ENCODE measurements at regions not wholly inside any gene's neighbourhood (a gene's known extent, or its start where the extent isn't known, plus 50 kb on each side); places are given as distances from the start of the nearest gene placed in this dataset.

DNA sequence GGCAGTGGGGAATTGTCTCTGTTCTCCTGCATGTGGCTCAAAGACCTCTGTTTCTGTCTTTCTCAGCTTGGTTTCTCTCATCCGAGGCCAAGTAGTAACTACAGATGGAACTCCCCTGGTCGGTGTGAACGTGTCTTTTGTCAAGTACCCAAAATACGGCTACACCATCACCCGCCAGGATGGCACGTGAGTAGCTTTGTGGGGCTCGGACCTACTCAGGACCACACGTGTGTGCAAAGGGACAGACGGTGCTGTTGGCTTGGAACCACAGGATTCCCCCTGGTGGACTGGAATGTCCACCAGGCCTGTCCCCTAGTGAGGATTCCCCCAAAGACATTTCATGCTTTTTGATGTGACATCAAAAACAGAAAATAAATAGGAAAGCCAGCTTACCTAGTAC is 96.3 kb upstream of the WWC1 start:
- peaks cover 5% of the 10 kb centered on the region for H3K4me1 Mint-ChIP-seq (ENCODE audit: low read depth)
- no peaks in the 10 kb centered on the region for H3K9me3 Mint-ChIP-seq (ENCODE audit: low read depth)
- peaks cover 7% of the 10 kb centered on the region for H3K27me3 Mint-ChIP-seq (ENCODE audit: low read depth)
- TF ChIP-seq, protein P1, sequence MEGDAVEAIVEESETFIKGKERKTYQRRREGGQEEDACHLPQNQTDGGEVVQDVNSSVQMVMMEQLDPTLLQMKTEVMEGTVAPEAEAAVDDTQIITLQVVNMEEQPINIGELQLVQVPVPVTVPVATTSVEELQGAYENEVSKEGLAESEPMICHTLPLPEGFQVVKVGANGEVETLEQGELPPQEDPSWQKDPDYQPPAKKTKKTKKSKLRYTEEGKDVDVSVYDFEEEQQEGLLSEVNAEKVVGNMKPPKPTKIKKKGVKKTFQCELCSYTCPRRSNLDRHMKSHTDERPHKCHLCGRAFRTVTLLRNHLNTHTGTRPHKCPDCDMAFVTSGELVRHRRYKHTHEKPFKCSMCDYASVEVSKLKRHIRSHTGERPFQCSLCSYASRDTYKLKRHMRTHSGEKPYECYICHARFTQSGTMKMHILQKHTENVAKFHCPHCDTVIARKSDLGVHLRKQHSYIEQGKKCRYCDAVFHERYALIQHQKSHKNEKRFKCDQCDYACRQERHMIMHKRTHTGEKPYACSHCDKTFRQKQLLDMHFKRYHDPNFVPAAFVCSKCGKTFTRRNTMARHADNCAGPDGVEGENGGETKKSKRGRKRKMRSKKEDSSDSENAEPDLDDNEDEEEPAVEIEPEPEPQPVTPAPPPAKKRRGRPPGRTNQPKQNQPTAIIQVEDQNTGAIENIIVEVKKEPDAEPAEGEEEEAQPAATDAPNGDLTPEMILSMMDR (IDR thresholded peaks at IDR 0.05): no peak
- H3K36me3 Mint-ChIP-seq (ENCODE audit: low read depth): no peaks in the 10 kb centered on the region
- H3K27ac Mint-ChIP-seq (ENCODE audit: unreplicated experiment): no peak overlapping the region
- no peak overlapping the region for H3K4me3 Mint-ChIP-seq (ENCODE audit: unreplicated experiment)
- DNase-seq (ENCODE audit: low spot score): no peak

GRCh38 chr5:168198359-168198758 is 93.1 kb upstream of the WWC1 start:
- Mint-ChIP-seq H3K4me1 (ENCODE audit: low read depth) (peaks cover 3% of the 10 kb centered on the region), H3K36me3 (ENCODE audit: low read depth) (peaks cover 2% of the 10 kb centered on the region), H3K9me3 (ENCODE audit: low read depth) (no peaks in the 10 kb centered on the region)

DNA sequence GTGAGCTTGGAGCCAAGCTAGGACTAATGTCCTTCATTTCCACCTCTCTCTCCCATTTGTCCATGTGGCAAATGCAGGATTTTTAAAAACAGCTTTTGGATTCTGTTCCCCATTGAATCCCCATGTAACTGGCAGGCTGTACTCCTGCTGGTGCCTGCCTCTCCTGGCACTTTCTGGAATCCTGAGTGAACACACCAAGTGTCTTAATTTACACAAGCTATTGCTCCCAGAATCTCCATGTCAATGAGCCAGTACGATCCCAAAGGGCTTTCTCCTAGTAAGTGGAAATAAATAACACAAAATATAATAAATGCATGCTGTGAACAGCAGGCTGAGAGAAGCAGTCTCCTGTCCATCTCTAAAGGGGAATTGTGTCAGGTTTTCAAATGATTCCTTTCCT is 88.4 kb upstream of the WWC1 start:
- Mint-ChIP-seq H3K4me1 (ENCODE audit: low read depth) (no peaks in the 10 kb centered on the region), H3K9me3 (ENCODE audit: low read depth) (no peaks in the 10 kb centered on the region), H3K27me3 (ENCODE audit: low read depth) (peaks cover 2% of the 10 kb centered on the region), H3K36me3 (ENCODE audit: low read depth) (peaks cover 12% of the 10 kb centered on the region), H3K27ac (ENCODE audit: unreplicated experiment) (no peak overlapping the region), H3K4me3 (ENCODE audit: unreplicated experiment) (no peak overlapping the region)
- TF ChIP-seq, protein P1 (IDR thresholded peaks at IDR 0.05): no peak
- no peak for DNase-seq (ENCODE audit: low spot score)

More at GRCh38 chr5:168198359-168198758, 93.1 kb upstream of the WWC1 start:
- TF ChIP-seq, protein P1 (IDR thresholded peaks at IDR 0.05): no peak
- H3K27me3 Mint-ChIP-seq (ENCODE audit: low read depth): peaks cover 9% of the 10 kb centered on the region
- DNase-seq (ENCODE audit: low spot score): no peak
- no peak overlapping the region for H3K27ac Mint-ChIP-seq (ENCODE audit: unreplicated experiment)
- no peak overlapping the region for H3K4me3 Mint-ChIP-seq (ENCODE audit: unreplicated experiment)

GRCh38 chr5:168204165-168204564 is 87.3 kb upstream of the WWC1 start:
- no peaks in the 10 kb centered on the region for H3K9me3 Mint-ChIP-seq (ENCODE audit: low read depth)
- peaks cover 12% of the 10 kb centered on the region for H3K36me3 Mint-ChIP-seq (ENCODE audit: low read depth)
- H3K27me3 Mint-ChIP-seq (ENCODE audit: low read depth): peaks cover 2% of the 10 kb centered on the region
- no peak overlapping the region for H3K27ac Mint-ChIP-seq (ENCODE audit: unreplicated experiment)
- peaks cover 3% of the 10 kb centered on the region for H3K4me1 Mint-ChIP-seq (ENCODE audit: low read depth)
- TF ChIP-seq, protein P1 (IDR thresholded peaks at IDR 0.05): no peak
- H3K4me3 Mint-ChIP-seq (ENCODE audit: unreplicated experiment): no peak overlapping the region
- no peak for DNase-seq (ENCODE audit: low spot score)

DNA sequence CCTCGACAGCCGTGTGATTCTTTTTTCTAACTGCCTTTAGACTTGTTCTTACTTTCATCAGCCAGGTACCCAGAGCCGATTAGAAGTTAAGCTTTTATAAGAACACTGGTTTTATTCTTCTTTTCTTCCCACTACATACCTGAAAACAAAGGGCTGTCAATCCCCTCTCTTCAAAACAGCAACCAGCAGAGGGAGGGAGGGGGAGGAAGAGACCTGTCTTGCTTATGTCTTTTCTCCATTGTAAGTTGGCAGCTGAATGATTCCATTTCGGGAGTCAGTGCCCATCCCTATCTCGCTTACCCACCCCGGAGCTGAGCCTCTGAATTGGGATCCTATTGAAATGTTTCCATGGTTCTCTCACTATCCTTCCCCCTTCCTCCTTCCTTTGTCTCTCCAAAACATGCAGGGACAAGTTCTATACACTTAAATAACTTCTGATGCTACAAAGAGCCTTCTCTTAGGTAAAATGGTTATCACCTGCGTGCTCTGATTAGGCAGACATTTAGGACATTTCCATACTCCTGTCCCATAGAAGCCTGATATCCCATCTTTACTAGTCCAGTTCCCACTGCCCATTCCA is 83.9 kb upstream of the WWC1 start:
- peaks cover 12% of the 10 kb centered on the region for H3K36me3 Mint-ChIP-seq (ENCODE audit: low read depth)
- no peak overlapping the region for H3K4me3 Mint-ChIP-seq (ENCODE audit: unreplicated experiment)
- peaks cover 2% of the 10 kb centered on the region for H3K27me3 Mint-ChIP-seq (ENCODE audit: low read depth)
- no peaks in the 10 kb centered on the region for H3K9me3 Mint-ChIP-seq (ENCODE audit: low read depth)
- H3K27ac Mint-ChIP-seq (ENCODE audit: unreplicated experiment): no peak overlapping the region
- peaks cover 15% of the 10 kb centered on the region for H3K4me1 Mint-ChIP-seq (ENCODE audit: low read depth)
- TF ChIP-seq, protein P1 (IDR thresholded peaks at IDR 0.05): no peak
- no peak for DNase-seq (ENCODE audit: low spot score)
